ENCODE measurements at regions not wholly inside any gene's neighbourhood (a gene's known extent, or its start where the extent isn't known, plus 50 kb on each side); places are given as distances from the start of the nearest gene placed in this dataset. TPM values are rescaled to one million over a fixed set of nuclear protein-coding genes. Genes with fewer than 3 reads are reported as not detected.

Small RNAs in the stretch of these regions (small RNA-seq; reads per million reads assigned to genes)
- gene RNU6-753P (ENCODE audit: low replicate concordance): not detected

All from temporal lobe (tissue), 1 donor.